Kidney (tissue), 13 donors: ENCODE measurements at regions not wholly inside any gene's neighbourhood (a gene's known extent, or its start where the extent isn't known, plus 50 kb on each side); places are given as distances from the start of the nearest gene placed in this dataset.

Experiments used
- DNase-seq, 5 donors: peaks; one replicate each; pipeline ENCODE4 v3.0.0-alpha.2; 2013 to 2020
- FAIRE-seq: peaks from 2 replicates; lab custom pipeline; 2012; peaks lifted over from hg19 to GRCh38; lab: Jason Lieb, UNC
- H3K27ac ChIP-seq, 2 donors: one replicate each; pipeline ENCODE4 v1.7.0; 2013; ENCODE audit warnings: low read depth in 2 of 2, low read length in 2 of 2, inconsistent platforms in 1 of 2
- H3K27me3 ChIP-seq: one replicate; pipeline ENCODE4 v1.7.1; 2013; ENCODE audit warnings: low read length, inconsistent platforms; ENCODE audit not compliant: control insufficient read depth, insufficient read depth
- H3K36me3 ChIP-seq, 3 donors: one replicate each; pipeline versions ENCODE4 v1.7.0 to v1.7.1; 2013; ENCODE audit warnings: low read length in 3 of 3, control low read depth in 1 of 3, inconsistent platforms in 1 of 3; ENCODE audit not compliant: insufficient read depth in 3 of 3, control insufficient read depth in 2 of 3
- H3K4me1 ChIP-seq, 3 donors: one replicate each; pipeline versions ENCODE4 v1.7.0 to v1.7.1; 2013; ENCODE audit warnings: low read length in 3 of 3, inconsistent platforms in 1 of 3, low read depth in 1 of 3; ENCODE audit not compliant: control insufficient read depth in 2 of 3, insufficient read depth in 2 of 3
- H3K4me3 ChIP-seq, 3 donors: one replicate each; pipeline versions ENCODE4 v1.7.0 to v1.8.1; 2013; ENCODE audit warnings: low read length in 3 of 3, control low read depth in 1 of 3, inconsistent platforms in 1 of 3
- H3K9ac ChIP-seq, 3 donors: one replicate each; pipeline versions ENCODE4 v1.7.0 to v1.7.1; 2013; ENCODE audit warnings: low read length in 3 of 3, control low read depth in 1 of 3, inconsistent platforms in 1 of 3
- H3K9me3 ChIP-seq, 3 donors: one replicate each; pipeline versions ENCODE4 v1.7.0 to v1.7.1; 2013; ENCODE audit warnings: low read length in 3 of 3, control low read depth in 1 of 3, inconsistent platforms in 1 of 3; ENCODE audit not compliant: control insufficient read depth in 2 of 3, insufficient read depth in 1 of 3
- CTCF ChIP-seq: IDR thresholded peaks from 3 replicates; pipeline ENCODE4 v1.5.1; 2012; ENCODE audit warnings: mild to moderate bottlenecking, moderate library complexity, borderline replicate concordance; ENCODE audit not compliant: insufficient read depth; ENCODE audit errors: extremely low read depth
- intact Hi-C: fragments of 100-400 bp; cut with DNase I; formaldehyde crosslinking; loops from one replicate; pipeline ENCODE4 v1.11.1; 2022
- donor health status: control.
- donor health status: control.
- donor health status: control.
- donor health status: control.
- donor health status: control.
- donor health status: DM: yes; HTN: yes; CAD: no.
- donor health status: Normal renal cell carcinoma (clear cell type).

- intact Hi-C loops: no loop called here
These were observed 131.6 kb downstream of the HMX1 start for GRCh38 chr4:8739820-8740665.

DNA sequence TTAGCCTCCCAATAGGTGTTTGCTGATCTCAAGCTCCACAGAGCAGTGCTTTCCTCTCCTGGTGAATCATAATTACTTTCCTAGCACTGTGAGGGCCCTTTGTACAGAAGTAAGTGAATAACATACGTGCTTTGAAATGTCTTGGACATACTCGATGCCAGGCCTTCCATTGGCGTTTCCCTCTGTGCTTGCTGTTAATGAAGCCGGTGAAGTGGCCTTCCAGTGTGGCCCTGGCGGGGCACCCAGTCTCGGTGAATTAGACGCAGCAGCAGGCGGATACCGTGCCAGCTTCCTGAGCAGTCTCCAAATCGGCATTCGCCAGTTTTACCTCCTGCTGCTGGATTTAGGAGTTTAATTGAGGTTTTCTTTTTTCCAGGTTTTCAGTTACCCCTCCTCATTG is 132.3 kb downstream of the HMX1 start:
- Histone ChIP-seq H3K9ac (no peak overlapping the region), H3K4me3 (no peak overlapping the region), H3K27ac (no peak overlapping the region), H3K27me3 (no peaks in the 10 kb centered on the region), H3K4me1 (no peaks in the 10 kb centered on the region), H3K9me3 (no peaks in the 10 kb centered on the region), H3K36me3 (no peaks in the 10 kb centered on the region)
- intact Hi-C loops: no loop called here
- FAIRE-seq (no peak), DNase-seq (peak in 1 of 5 donors; percentile 14)
- no peak for TF ChIP-seq CTCF

More at GRCh38 chr4:8739820-8740665, 131.6 kb downstream of the HMX1 start:
- Histone ChIP-seq H3K9ac (no peak overlapping the region), H3K36me3 (no peaks in the 10 kb centered on the region), H3K4me1 (no peaks in the 10 kb centered on the region), H3K27ac (no peak overlapping the region), H3K9me3 (no peaks in the 10 kb centered on the region), H3K27me3 (no peaks in the 10 kb centered on the region), H3K4me3 (no peak overlapping the region)
- DNase-seq (peak in 1 of 5 donors; percentile 37), FAIRE-seq (no peak)
- no peak for TF ChIP-seq CTCF

GRCh38 chr4:8738471-8738931 is 133.1 kb downstream of the HMX1 start:
- TF ChIP-seq CTCF: no peak
- no peaks in the 10 kb centered on the region for H3K36me3 ChIP-seq
- H3K4me3 ChIP-seq: no peak overlapping the region
- no peaks in the 10 kb centered on the region for H3K9me3 ChIP-seq
- FAIRE-seq (no peak), DNase-seq (no peak)
- intact Hi-C loops: no loop called here
- H3K4me1 ChIP-seq: no peaks in the 10 kb centered on the region
- H3K27me3 ChIP-seq: no peaks in the 10 kb centered on the region
- no peak overlapping the region for H3K27ac ChIP-seq
- H3K9ac ChIP-seq: no peak overlapping the region
